Stimulated activated CD4-positive, alpha-beta T cell treated with anti-CD3 and anti-CD28 coated beads, Interleukin-12 subunit alpha, Interleukin-12 subunit beta, amount 100 ng/mL, for 4 hours (primary cell): ENCODE measurements at regions not wholly inside any gene's neighbourhood (a gene's known extent, or its start where the extent isn't known, plus 50 kb on each side); places are given as distances from the start of the nearest gene placed in this dataset.

Source experiments
- DNase-seq: peaks from one replicate; pipeline ENCODE4 v3.0.0-alpha.2; 2020

- no peak for DNase-seq
Observed at GRCh38 chr7:156218544-156219306, 406.5 kb upstream of the SHH start.

DNA sequence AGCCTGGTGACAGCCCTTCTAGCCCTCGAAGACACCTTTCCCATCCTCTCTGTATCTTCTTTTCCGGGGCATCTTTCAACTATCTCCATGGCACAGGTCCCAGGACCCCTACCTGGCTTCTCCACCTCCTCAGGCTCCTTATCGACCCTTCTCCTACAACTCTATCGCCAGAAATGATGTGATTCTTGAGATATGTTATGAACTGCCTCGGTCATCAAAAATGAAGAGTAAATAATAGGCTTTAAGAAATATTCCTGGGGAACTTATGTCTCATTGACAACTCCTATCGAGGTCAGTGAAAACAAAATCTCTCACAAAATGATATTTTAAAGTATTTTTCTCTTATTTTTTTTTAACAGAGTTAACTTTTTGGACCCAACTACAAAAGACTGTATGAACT, 405.5 kb upstream of the SHH start:
- no peak for DNase-seq

GRCh38 chr7:156209087-156209486, 396.8 kb upstream of the SHH start:
- DNase-seq: no peak

- no peak for DNase-seq
Observed at GRCh38 chr7:156207306-156207705, 395.0 kb upstream of the SHH start.

GRCh38 chr7:156206174-156206573, 393.9 kb upstream of the SHH start:
- DNase-seq: no peak

GRCh38 chr7:156204820-156205219, 392.6 kb upstream of the SHH start:
- DNase-seq: no peak

DNA sequence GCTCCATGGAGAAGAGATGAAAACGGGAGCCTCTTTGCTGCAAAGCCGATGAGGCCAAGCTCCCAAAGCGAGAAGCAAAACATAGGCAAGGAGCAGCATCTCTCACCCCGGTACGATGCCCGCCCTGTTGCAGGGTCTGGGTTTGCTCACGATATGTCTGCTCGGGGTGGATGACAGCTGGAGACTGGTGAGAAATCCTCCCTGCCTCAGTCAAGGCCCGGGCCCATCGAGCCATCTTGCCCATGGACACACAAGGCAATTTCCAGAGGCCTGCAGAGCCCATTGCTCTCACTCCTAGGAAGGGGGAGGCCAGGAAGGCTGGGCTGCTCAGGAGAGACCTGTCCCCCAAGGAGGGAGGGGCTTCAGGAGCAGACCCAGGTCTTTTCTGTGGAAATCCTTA, 391.7 kb upstream of the SHH start:
- no peak for DNase-seq

DNA sequence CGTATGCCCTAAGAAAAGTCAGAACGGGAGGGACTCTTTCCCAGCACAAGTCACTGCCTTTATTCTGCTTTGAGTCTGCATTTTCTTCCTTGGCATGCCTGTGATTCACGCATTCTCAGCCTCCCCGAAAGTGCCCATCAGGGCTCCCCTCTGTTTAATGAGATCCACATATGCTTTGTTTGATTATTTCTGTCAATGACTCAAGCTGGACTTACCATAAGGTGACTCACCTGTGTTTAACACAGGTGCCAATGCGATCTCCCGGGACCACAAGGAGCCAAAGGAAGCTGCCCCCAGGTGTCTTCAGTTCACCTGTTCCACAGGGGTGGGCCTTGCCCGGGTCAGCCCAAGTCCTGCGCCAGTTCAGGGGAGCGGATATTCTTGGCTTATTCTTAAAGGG, 386.0 kb upstream of the SHH start:
- DNase-seq: no peak

DNA sequence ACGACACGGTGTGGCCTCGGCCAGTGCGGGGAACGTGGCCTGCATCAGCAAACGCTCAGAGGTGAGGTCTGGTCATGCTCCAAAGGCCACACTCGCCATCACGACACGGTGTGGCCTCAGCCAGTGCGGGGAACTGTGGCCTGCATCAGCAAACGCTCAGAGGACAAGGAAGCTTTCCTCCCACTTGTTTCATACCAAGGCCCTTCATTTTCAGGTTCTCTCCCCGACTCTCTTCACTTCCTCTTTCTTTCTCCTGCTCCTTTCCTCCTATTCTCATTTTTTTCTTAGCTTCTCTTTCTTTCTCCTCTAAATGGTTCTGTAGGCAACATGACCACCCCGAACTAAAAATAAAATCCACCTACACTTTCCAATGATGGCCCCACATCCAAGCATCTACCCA, 384.4 kb upstream of the SHH start:
- DNase-seq: no peak

DNA sequence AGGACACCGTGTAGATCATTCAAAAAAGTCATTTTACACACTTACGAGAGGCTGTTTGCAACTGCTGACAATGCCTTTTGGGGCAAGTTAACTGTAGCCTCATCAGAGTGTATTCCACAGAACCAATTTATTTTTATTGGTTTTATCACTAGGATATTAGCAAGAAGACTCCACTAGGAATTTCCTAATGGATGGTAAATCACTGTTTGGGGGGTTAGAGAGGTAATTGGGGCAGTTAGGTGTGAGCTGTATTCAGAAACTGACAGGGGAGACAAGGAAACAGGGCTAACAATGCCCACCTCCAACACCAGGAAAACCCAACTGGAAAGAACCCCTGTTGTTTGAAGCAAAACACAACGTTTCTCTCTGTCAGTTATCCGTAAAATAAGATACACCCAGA, 383.0 kb upstream of the SHH start:
- no peak for DNase-seq

DNA sequence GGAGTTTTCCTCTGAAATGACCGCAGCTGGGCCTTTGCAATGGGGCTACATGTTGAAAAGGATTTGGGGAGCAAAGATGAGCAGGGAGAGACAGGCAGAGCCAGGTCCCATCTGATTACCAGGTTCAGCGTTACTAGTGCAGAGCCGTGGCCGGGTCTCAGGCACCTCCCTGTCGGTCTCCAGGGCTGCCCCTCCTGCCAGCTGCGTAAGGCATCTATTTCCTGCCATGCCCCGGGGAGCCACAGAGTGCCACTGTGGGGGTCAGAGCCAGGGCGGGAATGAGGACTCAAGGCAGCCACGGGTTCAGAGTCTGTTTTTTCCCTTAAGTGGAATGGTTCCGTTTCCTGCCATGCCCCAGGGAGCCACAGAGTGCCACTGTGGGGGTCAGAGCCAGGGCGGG, 382.6 kb upstream of the SHH start:
- DNase-seq: no peak

DNA sequence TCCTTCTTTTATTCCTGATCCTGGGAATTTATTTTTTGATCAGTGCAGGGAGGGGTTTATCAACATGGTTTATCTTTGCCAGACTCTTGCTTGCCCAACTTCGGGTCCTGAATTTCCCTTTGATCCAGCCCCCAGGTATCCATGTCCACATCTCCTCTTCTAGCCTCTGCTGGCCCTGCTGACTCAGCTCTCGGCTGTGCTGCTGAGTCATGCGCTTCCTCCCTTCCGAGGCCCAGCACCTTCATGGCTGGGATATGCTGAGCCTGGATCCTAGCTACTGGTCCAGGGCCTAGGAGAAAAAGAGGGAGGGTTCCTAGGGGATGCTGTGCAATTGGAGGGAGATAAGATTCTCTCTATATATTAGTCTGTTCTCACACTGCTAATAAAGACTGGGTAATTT, 380.7 kb upstream of the SHH start:
- DNase-seq: no peak

GRCh38 chr7:156191090-156191489, 378.8 kb upstream of the SHH start:
- DNase-seq: no peak

DNA sequence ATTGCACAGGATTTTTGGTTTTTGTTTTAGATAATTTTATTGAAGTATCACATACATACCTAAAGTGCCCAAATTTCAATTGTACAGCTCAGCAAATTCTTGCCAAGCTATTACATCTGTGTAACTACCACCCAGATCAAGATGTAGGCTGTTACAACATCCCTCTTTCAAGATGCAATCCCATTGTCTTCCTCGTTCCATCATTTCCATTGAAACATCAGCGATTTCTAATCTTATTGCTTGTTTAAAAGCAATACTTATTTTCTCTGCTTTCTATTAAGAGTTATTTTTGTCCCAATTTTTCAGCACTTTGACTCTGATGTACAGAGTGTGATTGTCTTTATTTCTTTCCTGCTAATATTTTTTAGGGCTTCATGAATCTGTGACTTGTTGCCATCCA, 372.8 kb upstream of the SHH start:
- DNase-seq: no peak

GRCh38 chr7:156184164-156184563, 371.9 kb upstream of the SHH start:
- DNase-seq: no peak

DNA sequence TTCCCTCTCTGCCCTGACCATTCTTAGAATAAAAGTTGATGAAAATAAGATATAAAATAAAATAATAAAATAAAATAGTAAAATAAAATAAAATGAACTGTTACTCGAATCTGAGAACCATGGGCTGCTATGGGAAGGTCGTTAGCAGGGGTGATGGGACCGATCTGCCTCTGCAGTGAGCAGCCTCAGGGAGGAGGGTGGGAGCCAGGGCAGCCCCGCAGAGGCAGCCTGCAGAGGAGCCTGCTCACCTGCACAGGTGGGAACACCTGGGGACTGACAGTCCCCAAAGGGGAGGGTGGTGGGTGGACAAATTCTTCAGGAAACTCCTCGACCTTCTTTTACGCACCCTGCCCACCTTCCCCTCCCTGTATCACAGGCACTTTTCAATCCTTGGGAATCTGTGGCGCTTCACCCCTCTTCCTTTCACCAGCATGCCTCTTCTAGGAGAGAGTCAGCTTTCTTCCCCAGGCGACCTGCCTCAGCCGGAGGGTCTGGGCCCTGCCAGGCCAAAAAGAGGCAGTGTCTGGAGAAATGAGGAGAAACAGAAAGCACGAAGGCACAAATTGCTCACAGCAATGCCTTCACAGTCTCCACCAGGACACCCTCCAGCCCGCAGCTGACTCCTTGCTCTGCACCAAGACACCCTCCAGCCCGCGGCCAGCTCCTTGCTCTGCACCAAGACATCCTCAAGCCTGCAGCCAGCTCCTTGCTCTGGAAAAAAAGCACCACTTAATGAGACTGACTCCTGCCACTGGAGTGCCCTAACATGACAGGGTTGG, 368.4 kb upstream of the SHH start:
- no peak for DNase-seq

GRCh38 chr7:156179872-156180390, 367.7 kb upstream of the SHH start:
- no peak for DNase-seq

DNA sequence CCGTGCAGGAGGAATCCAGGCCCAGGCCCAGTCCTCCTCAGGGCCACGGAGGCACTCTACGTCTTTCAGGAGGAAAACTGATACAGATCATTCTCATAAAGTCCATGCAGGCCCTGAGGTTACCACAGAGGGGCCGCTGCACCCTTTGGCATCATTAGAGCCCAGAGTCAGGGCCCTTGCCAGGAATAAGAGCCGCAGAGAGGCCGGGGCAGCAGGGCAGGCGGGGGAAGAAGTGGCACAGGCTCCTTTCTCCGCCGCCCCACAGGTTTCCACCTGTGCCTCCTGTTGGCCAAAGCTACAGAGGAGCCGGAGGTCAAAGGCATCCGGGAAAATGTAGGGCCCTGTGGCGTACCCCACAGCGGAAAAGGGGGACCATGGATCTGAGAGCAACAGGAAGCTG, 366.6 kb upstream of the SHH start:
- no peak for DNase-seq

DNA sequence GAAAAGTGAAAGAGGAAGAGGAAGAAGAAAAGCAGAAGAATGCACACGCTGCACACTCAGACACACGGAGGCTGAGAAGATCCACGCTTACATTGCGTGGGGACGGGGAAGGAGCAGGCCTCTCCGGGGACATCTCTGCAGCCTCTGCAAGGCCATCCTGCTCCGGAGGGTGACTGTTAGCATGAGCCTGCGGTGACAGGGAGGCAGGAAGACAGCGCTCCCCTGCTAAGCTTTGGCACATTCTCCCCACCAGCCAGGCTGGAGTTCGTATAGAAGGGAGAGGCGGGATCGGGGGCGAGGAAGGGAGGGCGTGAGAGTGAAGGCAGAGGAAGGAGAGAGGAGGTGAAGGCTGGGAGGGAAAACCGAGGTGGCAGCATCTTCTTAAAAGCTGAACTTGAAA, 366.0 kb upstream of the SHH start:
- DNase-seq: no peak

GRCh38 chr7:156177422-156178055, 365.3 kb upstream of the SHH start:
- no peak for DNase-seq

GRCh38 chr7:156176039-156176438, 363.8 kb upstream of the SHH start:
- DNase-seq: no peak

GRCh38 chr7:156175003-156175402, 362.7 kb upstream of the SHH start:
- no peak for DNase-seq

- DNase-seq: no peak
Observed at GRCh38 chr7:156174428-156174827, 362.2 kb upstream of the SHH start.
